LNCaP clone FGC (cell line): ENCODE measurements at regions not wholly inside any gene's neighbourhood (a gene's known extent, or its start where the extent isn't known, plus 50 kb on each side); places are given as distances from the start of the nearest gene placed in this dataset.

Experiments used
- DNase-seq: peaks from one replicate; pipeline ENCODE4 v3.0.0-alpha.2; 2011; ENCODE audit warnings: low read depth
- H3K4me3 ChIP-seq: 2 replicates; pipeline ENCODE4 v1.5.1; 2011; ENCODE audit warnings: mild to moderate bottlenecking, low read depth, low read length, control low read depth
- CTCF ChIP-seq: IDR thresholded peaks from 2 replicates; pipeline ENCODE4 v1.5.1; 2012; ENCODE audit warnings: mild to moderate bottlenecking; ENCODE audit not compliant: control insufficient read depth, insufficient read depth; ENCODE audit errors: extremely low read depth

- peak; percentile 67 for DNase-seq
- peak overlapping the region; percentile 33 for H3K4me3 ChIP-seq
- no peak for TF ChIP-seq CTCF
Observed at GRCh38 chrX:116239944-116240840, 69.6 kb downstream of the AGTR2 start.

GRCh38 chrX:116241001-116241400, 70.5 kb downstream of the AGTR2 start:
- no peak for DNase-seq
- H3K4me3 ChIP-seq: no peak overlapping the region
- no peak for TF ChIP-seq CTCF

GRCh38 chrX:116243039-116243438, 72.5 kb downstream of the AGTR2 start:
- no peak for DNase-seq
- TF ChIP-seq CTCF: no peak

GRCh38 chrX:116246261-116246660, 75.7 kb downstream of the AGTR2 start:
- H3K4me3 ChIP-seq: no peak overlapping the region
- TF ChIP-seq CTCF: no peak
- no peak for DNase-seq

More at GRCh38 chrX:116243039-116243438, 72.5 kb downstream of the AGTR2 start:
- H3K4me3 ChIP-seq: no peak overlapping the region

GRCh38 chrX:116267511-116268040, 97.0 kb downstream of the AGTR2 start:
- H3K4me3 ChIP-seq: no peak overlapping the region
- DNase-seq: no peak
- no peak for TF ChIP-seq CTCF

- DNase-seq: no peak
- no peak overlapping the region for H3K4me3 ChIP-seq
- no peak for TF ChIP-seq CTCF
Observed at GRCh38 chrX:116272322-116272721, 101.8 kb downstream of the AGTR2 start.
